ENCODE measurements at regions not wholly inside any gene's neighbourhood (a gene's known extent, or its start where the extent isn't known, plus 50 kb on each side); places are given as distances from the start of the nearest gene placed in this dataset.

- no peak for TF ChIP-seq CTCF (IDR thresholded peaks at IDR 0.05; ENCODE audit: extremely low read depth in 1 of 2, insufficient read depth in 1 of 2, low read depth in 1 of 2, low read length in 2 of 2)
- no peak for TF ChIP-seq POLR2AphosphoS5 (IDR thresholded peaks at IDR 0.05; ENCODE audit: insufficient read depth, low read depth, low read length)
- TF ChIP-seq EZH2 (IDR thresholded peaks at IDR 0.05; ENCODE audit: borderline replicate concordance, low read depth, low read length, severe bottlenecking): no peak
- TF ChIP-seq POLR2A (IDR thresholded peaks at IDR 0.05; ENCODE audit: low read depth, low read length): no peak
- no peak for TF ChIP-seq MAX (IDR thresholded peaks at IDR 0.05; ENCODE audit: insufficient read depth, insufficient read length)
- no peak for TF ChIP-seq FOS (IDR thresholded peaks at IDR 0.05; ENCODE audit: borderline replicate concordance, insufficient read depth, low read length)
- no peak for TF ChIP-seq JUN (IDR thresholded peaks at IDR 0.05; ENCODE audit: borderline replicate concordance, insufficient read depth, insufficient read length, low read depth)
- no peak for TF ChIP-seq MYC (IDR thresholded peaks at IDR 0.05; ENCODE audit: low read depth, low read length)
- no peak for TF ChIP-seq GATA2 (IDR thresholded peaks at IDR 0.05; ENCODE audit: insufficient read depth, insufficient read length, low read depth, low read length)
Measured at GRCh38 chr4:177255359-177255758, 54.3 kb upstream of the NEIL3 start.
